KOPT-K1 (cell line): ENCODE measurements at regions not wholly inside any gene's neighbourhood (a gene's known extent, or its start where the extent isn't known, plus 50 kb on each side); places are given as distances from the start of the nearest gene placed in this dataset.

Source experiments
- H3K27ac ChIP-seq: fragments of 200-600 bp; sonication (generic); 2 replicates; pipeline ENCODE4 v1.5.1; 2016; ENCODE audit warnings: antibody characterized with exemption, mild to moderate bottlenecking, low read depth, low read length; ENCODE audit not compliant: poor library complexity, severe bottlenecking
- H3K36me3 ChIP-seq: fragments of 200-600 bp; sonication (generic); 2 replicates; pipeline ENCODE4 v1.5.1; 2017; ENCODE audit warnings: antibody characterized with exemption, mild to moderate bottlenecking, low read length, moderate library complexity; ENCODE audit not compliant: insufficient read depth
- H3K9me3 ChIP-seq: fragments of 200-600 bp; sonication (generic); 2 replicates; pipeline ENCODE4 v1.5.1; 2017; ENCODE audit warnings: antibody characterized with exemption, low read length, mild to moderate bottlenecking; ENCODE audit not compliant: insufficient read depth, poor library complexity, severe bottlenecking

DNA sequence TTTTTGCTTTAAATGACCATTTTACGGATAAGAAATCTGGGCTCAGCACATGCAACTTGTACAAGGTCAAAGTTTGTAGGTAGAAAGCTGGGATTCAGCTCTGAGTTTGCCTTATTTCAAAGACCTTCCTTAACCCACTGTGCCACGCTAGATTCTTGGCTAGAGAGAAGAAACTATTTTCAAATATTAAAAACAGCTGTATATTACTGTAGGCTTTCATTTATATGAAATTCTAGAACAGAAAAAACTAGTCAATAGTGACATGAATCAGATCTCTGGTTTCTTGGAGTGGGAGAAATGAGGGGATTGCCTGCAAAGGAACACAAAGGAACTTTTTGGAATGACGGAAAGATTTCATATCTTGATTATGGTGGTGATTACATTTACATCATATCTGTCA is 53.0 kb upstream of the C1GALT1 start:
- Histone ChIP-seq H3K27ac (no peak overlapping the region), H3K9me3 (no peaks in the 10 kb centered on the region), H3K36me3 (no peaks in the 10 kb centered on the region)

DNA sequence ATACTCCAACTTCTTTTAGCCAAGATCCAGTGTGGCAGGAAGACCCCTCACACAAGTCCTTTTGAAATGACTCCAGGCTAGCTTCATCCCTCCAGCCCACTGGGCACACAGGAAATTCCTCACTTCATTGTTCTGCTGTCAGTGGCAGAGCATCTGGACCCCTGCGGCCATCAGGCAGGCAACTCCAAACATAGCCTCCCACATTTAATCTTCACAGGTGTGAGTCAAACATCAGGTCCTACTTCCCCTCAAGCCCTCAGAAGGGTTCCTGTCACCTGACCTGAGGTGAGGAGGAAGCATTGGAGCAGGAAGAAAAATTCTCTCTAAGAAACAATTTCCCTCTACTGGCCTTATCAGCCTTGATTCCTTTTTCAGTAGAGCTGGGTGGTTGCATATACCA is 51.1 kb upstream of the C1GALT1 start:
- no peaks in the 10 kb centered on the region for H3K36me3 ChIP-seq
- H3K9me3 ChIP-seq, result no peaks in the 10 kb centered on the region
- no peak overlapping the region for H3K27ac ChIP-seq
